ENCODE measurements at regions not wholly inside any gene's neighbourhood (a gene's known extent, or its start where the extent isn't known, plus 50 kb on each side); places are given as distances from the start of the nearest gene placed in this dataset.

GRCh38 chr4:183814461-183814860 is 90.6 kb upstream of the STOX2 start:
- TF ChIP-seq EZH2 (IDR thresholded peaks at IDR 0.05; ENCODE audit: insufficient read depth, poor library complexity, severe bottlenecking) = no peak
- TF ChIP-seq EZH2phosphoT487 (IDR thresholded peaks at IDR 0.05; ENCODE audit: insufficient read depth, low read depth) = no peak

All from GM23248 (cell line).